ENCODE measurements at regions not wholly inside any gene's neighbourhood (a gene's known extent, or its start where the extent isn't known, plus 50 kb on each side); places are given as distances from the start of the nearest gene placed in this dataset.

GRCh38 chr18:75782204-75782603, 354.7 kb upstream of the SMIM21 start:
- Histone ChIP-seq H3K9me3 (no peaks in the 10 kb centered on the region), H3K4me3 (no peak overlapping the region), H3K36me3 (no peaks in the 10 kb centered on the region), H3K27ac (no peak overlapping the region), H3K27me3 (replicated peaks; ENCODE audit: insufficient read depth) (peaks cover 4% of the 10 kb centered on the region), H3K4me1 (ENCODE audit: control insufficient read depth in 1 of 2, low read depth in 2 of 2) (no peaks in the 10 kb centered on the region)
- no peak for TF ChIP-seq CTCF (IDR thresholded peaks at IDR 0.05)
- no peak for DNase-seq (ENCODE audit: low spot score)
- no peak for ATAC-seq (ENCODE audit: insufficient number of reproducible peaks, low FRiP score, low read depth)

- H3K4me3 ChIP-seq: no peak overlapping the region
- no peak for ATAC-seq (ENCODE audit: insufficient number of reproducible peaks, low FRiP score, low read depth)
- no peaks in the 10 kb centered on the region for H3K4me1 ChIP-seq (ENCODE audit: control insufficient read depth in 1 of 2, low read depth in 2 of 2)
- DNase-seq (ENCODE audit: low spot score): no peak
- no peaks in the 10 kb centered on the region for H3K36me3 ChIP-seq
- H3K9me3 ChIP-seq: no peaks in the 10 kb centered on the region
- no peak overlapping the region for H3K27ac ChIP-seq
- H3K27me3 ChIP-seq (replicated peaks; ENCODE audit: insufficient read depth): peaks cover 4% of the 10 kb centered on the region
- TF ChIP-seq CTCF (IDR thresholded peaks at IDR 0.05): no peak
These were observed 352.4 kb upstream of the SMIM21 start for GRCh38 chr18:75779910-75780309.

GRCh38 chr18:75779450-75779849, 351.9 kb upstream of the SMIM21 start:
- ATAC-seq (ENCODE audit: insufficient number of reproducible peaks, low FRiP score, low read depth) (no peak), DNase-seq (ENCODE audit: low spot score) (no peak)
- H3K36me3 ChIP-seq: no peaks in the 10 kb centered on the region
- no peaks in the 10 kb centered on the region for H3K4me1 ChIP-seq (ENCODE audit: control insufficient read depth in 1 of 2, low read depth in 2 of 2)
- H3K9me3 ChIP-seq: no peaks in the 10 kb centered on the region
- no peak overlapping the region for H3K27ac ChIP-seq
- TF ChIP-seq CTCF (IDR thresholded peaks at IDR 0.05): no peak
- peaks cover 4% of the 10 kb centered on the region for H3K27me3 ChIP-seq (replicated peaks; ENCODE audit: insufficient read depth)
- no peak overlapping the region for H3K4me3 ChIP-seq

GRCh38 chr18:75777630-75778029, 350.1 kb upstream of the SMIM21 start:
- Histone ChIP-seq H3K9me3 (no peaks in the 10 kb centered on the region), H3K27ac (no peak overlapping the region), H3K4me1 (ENCODE audit: control insufficient read depth in 1 of 2, low read depth in 2 of 2) (no peaks in the 10 kb centered on the region), H3K27me3 (replicated peaks; ENCODE audit: insufficient read depth) (no peaks in the 10 kb centered on the region), H3K36me3 (no peaks in the 10 kb centered on the region), H3K4me3 (no peak overlapping the region)
- ATAC-seq (ENCODE audit: insufficient number of reproducible peaks, low FRiP score, low read depth) (no peak), DNase-seq (ENCODE audit: low spot score) (no peak)
- TF ChIP-seq CTCF (IDR thresholded peaks at IDR 0.05): no peak

GRCh38 chr18:75775121-75775520, 347.6 kb upstream of the SMIM21 start:
- H3K4me1 ChIP-seq (ENCODE audit: control insufficient read depth in 1 of 2, low read depth in 2 of 2): no peaks in the 10 kb centered on the region
- H3K9me3 ChIP-seq: no peaks in the 10 kb centered on the region
- H3K4me3 ChIP-seq: no peak overlapping the region
- ATAC-seq (ENCODE audit: insufficient number of reproducible peaks, low FRiP score, low read depth): no peak
- DNase-seq (ENCODE audit: low spot score): no peak
- no peak for TF ChIP-seq CTCF (IDR thresholded peaks at IDR 0.05)
- H3K36me3 ChIP-seq: no peaks in the 10 kb centered on the region
- H3K27ac ChIP-seq: no peak overlapping the region
- no peaks in the 10 kb centered on the region for H3K27me3 ChIP-seq (replicated peaks; ENCODE audit: insufficient read depth)

Data from thoracic aorta (tissue), 2 donors.